ENCODE measurements at regions not wholly inside any gene's neighbourhood (a gene's known extent, or its start where the extent isn't known, plus 50 kb on each side); places are given as distances from the start of the nearest gene placed in this dataset.

- no peak overlapping the region for H3K4me3 ChIP-seq
- H3K27me3 ChIP-seq, result peaks cover 54% of the 10 kb centered on the region
- no peak overlapping the region for H3K27ac ChIP-seq
- no peaks in the 10 kb centered on the region for H3K4me1 ChIP-seq
- TF ChIP-seq EP300 (IDR thresholded peaks at IDR 0.05), result no peak
- TF ChIP-seq POLR2AphosphoS5 (IDR thresholded peaks at IDR 0.05), result no peak
- no CpG with 5 or more reads among the region's 1 CpG for WGBS, 2 donors (ENCODE audit: low coverage in 1 of 2)
- no peaks in the 10 kb centered on the region for H3K9me3 ChIP-seq
- no peaks in the 10 kb centered on the region for H3K36me3 ChIP-seq
- ATAC-seq, result no peak
Observed at GRCh38 chr17:34517406-34517805, 62.0 kb upstream of the TMEM132E start.

GRCh38 chr17:34511931-34512330 lies 67.5 kb upstream of the TMEM132E start:
- H3K4me3 ChIP-seq, result no peak overlapping the region
- no peak for ATAC-seq
- H3K9me3 ChIP-seq, result no peaks in the 10 kb centered on the region
- H3K36me3 ChIP-seq, result no peaks in the 10 kb centered on the region
- H3K4me1 ChIP-seq, result no peaks in the 10 kb centered on the region
- 63% methylated on average over 3 of the region's 3 CpGs for WGBS, 2 donors (ENCODE audit: low coverage in 1 of 2)
- no peak for TF ChIP-seq EP300 (IDR thresholded peaks at IDR 0.05)
- no peak for TF ChIP-seq POLR2A (IDR thresholded peaks at IDR 0.05)
- no peak for TF ChIP-seq POLR2AphosphoS5 (IDR thresholded peaks at IDR 0.05)
- TF ChIP-seq, protein P1, sequence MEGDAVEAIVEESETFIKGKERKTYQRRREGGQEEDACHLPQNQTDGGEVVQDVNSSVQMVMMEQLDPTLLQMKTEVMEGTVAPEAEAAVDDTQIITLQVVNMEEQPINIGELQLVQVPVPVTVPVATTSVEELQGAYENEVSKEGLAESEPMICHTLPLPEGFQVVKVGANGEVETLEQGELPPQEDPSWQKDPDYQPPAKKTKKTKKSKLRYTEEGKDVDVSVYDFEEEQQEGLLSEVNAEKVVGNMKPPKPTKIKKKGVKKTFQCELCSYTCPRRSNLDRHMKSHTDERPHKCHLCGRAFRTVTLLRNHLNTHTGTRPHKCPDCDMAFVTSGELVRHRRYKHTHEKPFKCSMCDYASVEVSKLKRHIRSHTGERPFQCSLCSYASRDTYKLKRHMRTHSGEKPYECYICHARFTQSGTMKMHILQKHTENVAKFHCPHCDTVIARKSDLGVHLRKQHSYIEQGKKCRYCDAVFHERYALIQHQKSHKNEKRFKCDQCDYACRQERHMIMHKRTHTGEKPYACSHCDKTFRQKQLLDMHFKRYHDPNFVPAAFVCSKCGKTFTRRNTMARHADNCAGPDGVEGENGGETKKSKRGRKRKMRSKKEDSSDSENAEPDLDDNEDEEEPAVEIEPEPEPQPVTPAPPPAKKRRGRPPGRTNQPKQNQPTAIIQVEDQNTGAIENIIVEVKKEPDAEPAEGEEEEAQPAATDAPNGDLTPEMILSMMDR (IDR thresholded peaks at IDR 0.05), result no peak
- H3K27ac ChIP-seq, result no peak overlapping the region
- H3K27me3 ChIP-seq, result peaks cover 35% of the 10 kb centered on the region

DNA sequence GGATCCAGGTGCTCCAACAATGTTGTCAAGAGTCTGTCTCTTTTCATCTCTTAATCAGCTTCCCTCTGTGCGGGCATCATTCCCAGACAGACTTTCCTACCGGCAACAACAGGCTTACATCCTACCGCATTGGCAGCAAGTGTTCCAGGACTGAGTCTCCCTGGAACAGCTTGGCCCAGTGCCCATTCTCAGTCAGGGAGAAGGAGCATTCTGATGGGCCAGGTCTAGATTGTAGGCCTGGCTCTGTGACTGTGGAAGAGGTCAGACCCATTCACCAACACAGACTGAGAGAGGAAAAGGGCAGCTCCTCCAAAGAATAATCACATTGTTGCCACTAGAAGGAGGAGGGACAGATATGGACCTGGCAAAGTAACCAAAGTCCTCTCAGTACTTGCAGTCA lies 68.1 kb upstream of the TMEM132E start:
- Histone ChIP-seq H3K9me3 (no peaks in the 10 kb centered on the region), H3K36me3 (no peaks in the 10 kb centered on the region), H3K27ac (no peak overlapping the region), H3K27me3 (peaks cover 42% of the 10 kb centered on the region), H3K4me3 (no peak overlapping the region), H3K4me1 (no peaks in the 10 kb centered on the region)
- ATAC-seq, result no peak
- TF ChIP-seq EP300 (IDR thresholded peaks at IDR 0.05), result no peak
- no peak for TF ChIP-seq POLR2A (IDR thresholded peaks at IDR 0.05)
- no peak for TF ChIP-seq POLR2AphosphoS5 (IDR thresholded peaks at IDR 0.05)
- TF ChIP-seq, protein P1 (IDR thresholded peaks at IDR 0.05), result no peak
- 76% methylated on average over 3 of the region's 3 CpGs; no CpG with 5 or more reads in 1 of the 2 donors for WGBS, 2 donors (ENCODE audit: low coverage in 1 of 2)

GRCh38 chr17:34504814-34505484 lies 74.4 kb upstream of the TMEM132E start:
- Histone ChIP-seq H3K4me1 (no peaks in the 10 kb centered on the region), H3K27ac (no peak overlapping the region), H3K4me3 (no peak overlapping the region), H3K36me3 (no peaks in the 10 kb centered on the region), H3K9me3 (no peaks in the 10 kb centered on the region), H3K27me3 (peaks cover 65% of the 10 kb centered on the region)
- TF ChIP-seq, protein P1 (IDR thresholded peaks at IDR 0.05), result no peak
- TF ChIP-seq POLR2AphosphoS5 (IDR thresholded peaks at IDR 0.05) (no peak), POLR2A (IDR thresholded peaks at IDR 0.05) (no peak)
- WGBS, 2 donors (ENCODE audit: low coverage in 1 of 2), result 45 to 48% methylated on average over 3 of the region's 3 CpGs
- no peak for ATAC-seq

DNA sequence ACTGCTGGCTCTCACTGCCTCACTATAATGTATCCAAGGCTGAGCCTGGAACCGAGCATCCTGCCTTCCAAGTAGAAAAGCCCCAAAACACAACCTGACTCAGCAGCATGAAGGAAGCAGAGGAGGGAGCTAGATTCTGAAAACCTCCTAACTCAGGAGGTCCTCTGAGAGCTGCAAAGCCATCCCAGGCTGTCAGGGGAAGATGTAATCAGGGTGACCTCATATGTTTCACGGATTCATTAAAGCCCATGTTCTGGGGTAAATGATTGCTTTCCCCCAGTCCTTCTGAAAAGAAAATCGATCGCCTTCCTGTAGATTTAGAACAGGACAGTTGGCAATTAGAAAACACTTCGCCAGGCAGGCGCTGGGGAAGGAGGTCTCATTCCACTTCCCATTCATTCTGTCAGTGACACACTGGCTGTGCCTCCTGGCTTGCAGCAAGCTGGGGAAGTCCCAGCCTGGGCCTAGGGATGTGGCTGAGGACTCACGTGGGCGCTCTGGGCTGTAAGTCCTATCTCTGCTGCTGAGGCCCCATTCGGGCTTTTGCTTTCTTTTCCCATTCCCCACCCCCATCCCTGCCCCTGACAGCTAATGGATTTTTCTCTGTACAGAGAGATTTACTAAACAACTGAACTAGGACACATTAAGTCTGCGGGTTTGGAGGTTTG lies 75.7 kb upstream of the TMEM132E start:
- Histone ChIP-seq H3K4me3 (no peak overlapping the region), H3K27ac (no peak overlapping the region), H3K36me3 (no peaks in the 10 kb centered on the region), H3K4me1 (no peaks in the 10 kb centered on the region), H3K27me3 (peaks cover 77% of the 10 kb centered on the region), H3K9me3 (no peaks in the 10 kb centered on the region)
- ATAC-seq, result no peak
- 49 to 50% methylated on average over 5 to 8 of the region's 10 CpGs for WGBS, 2 donors (ENCODE audit: low coverage in 1 of 2)
- TF ChIP-seq EP300 (IDR thresholded peaks at IDR 0.05) (no peak), POLR2AphosphoS5 (IDR thresholded peaks at IDR 0.05) (no peak), POLR2A (IDR thresholded peaks at IDR 0.05) (no peak)
- TF ChIP-seq, protein P1 (IDR thresholded peaks at IDR 0.05), result no peak
